ENCODE measurements at regions not wholly inside any gene's neighbourhood (a gene's known extent, or its start where the extent isn't known, plus 50 kb on each side); places are given as distances from the start of the nearest gene placed in this dataset.

- no peak for TF ChIP-seq CTCF (IDR thresholded peaks at IDR 0.05; ENCODE audit: insufficient read depth, low read length, missing control alignments)
- ChIA-PET CTCF (no interaction called here), POLR2A (no interaction called here)
- no peak for DNase-seq (ENCODE audit: low read depth, low spot score)
- H3K4me3 ChIP-seq (ENCODE audit: low read depth, low read length) = no peak overlapping the region
Observed at GRCh38 chr14:43900173-43900655, 606.9 kb downstream of the FSCB start.

DNA sequence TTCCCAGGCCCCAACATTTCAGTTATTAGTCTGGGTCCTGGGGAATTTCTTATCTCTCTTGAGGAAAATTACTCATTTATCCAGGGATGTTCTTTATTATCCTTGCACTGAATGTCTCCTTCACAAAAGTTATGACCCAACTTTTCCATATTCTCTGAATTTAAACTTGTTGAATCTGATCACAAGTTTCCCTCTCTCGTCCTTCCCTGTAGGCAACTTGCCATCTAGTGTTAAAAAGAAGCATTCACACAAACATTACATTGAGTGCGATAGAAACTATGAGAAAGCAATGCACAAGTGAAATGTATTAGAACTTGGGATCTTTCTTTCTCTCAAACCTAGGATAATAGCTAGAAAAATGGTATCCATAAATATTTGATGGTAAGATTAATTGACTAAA, 608.4 kb downstream of the FSCB start:
- TF ChIP-seq CTCF (IDR thresholded peaks at IDR 0.05; ENCODE audit: insufficient read depth, low read length, missing control alignments) = no peak
- H3K4me3 ChIP-seq (ENCODE audit: low read depth, low read length) = no peak overlapping the region
- POLR2A ChIA-PET = no interaction called here
- DNase-seq (ENCODE audit: low read depth, low spot score) = no peak
- CTCF ChIA-PET = no interaction called here

- no peak for TF ChIP-seq CTCF (IDR thresholded peaks at IDR 0.05; ENCODE audit: insufficient read depth, low read length, missing control alignments)
- DNase-seq (ENCODE audit: low read depth, low spot score) = no peak
- ChIA-PET CTCF (no interaction called here), POLR2A (no interaction called here)
- H3K4me3 ChIP-seq (ENCODE audit: low read depth, low read length) = no peak overlapping the region
Observed at GRCh38 chr14:43896044-43896443, 611.0 kb downstream of the FSCB start.

DNA sequence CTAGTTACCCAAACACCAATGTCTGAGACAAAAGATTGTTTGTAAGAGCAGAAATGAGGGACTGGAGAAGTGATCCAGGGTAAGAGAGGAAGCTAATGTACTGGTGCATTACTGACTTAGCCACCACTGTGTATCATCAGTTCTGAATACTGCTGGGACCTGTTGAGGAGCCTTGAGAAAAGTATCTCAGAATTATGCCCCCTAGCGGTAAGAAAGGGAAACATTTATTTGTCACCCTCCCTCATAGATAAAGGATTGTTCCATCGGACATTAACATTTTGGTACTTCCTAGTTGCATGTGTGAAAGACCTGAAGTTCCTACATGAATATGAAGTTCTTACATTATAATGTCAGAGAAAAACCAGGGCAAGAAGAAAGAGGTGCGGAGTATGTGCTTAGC, 612.5 kb downstream of the FSCB start:
- no peak overlapping the region for H3K4me3 ChIP-seq (ENCODE audit: low read depth, low read length)
- no peak for TF ChIP-seq CTCF (IDR thresholded peaks at IDR 0.05; ENCODE audit: insufficient read depth, low read length, missing control alignments)
- ChIA-PET CTCF (no interaction called here), POLR2A (no interaction called here)
- DNase-seq (ENCODE audit: low read depth, low spot score) = no peak

DNA sequence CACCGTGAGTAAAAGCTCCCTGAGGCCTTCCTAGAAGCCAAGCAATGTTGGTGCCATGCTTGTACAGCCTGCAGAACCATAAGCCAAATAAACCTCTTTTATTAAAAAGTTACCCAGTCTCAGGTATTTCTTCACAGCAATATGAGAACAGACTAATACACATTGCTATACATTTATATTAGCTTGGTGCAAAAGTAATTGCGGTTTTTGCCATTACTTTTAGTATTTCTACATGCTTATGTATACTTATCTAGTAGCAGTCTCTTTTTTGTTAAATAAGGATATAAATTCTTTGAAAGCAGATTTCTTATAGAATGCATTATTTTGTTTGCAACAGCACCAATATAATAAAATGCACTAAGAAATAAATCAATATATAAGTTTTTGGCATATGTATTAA, 619.6 kb downstream of the FSCB start:
- POLR2A ChIA-PET = no interaction called here
- no peak for TF ChIP-seq CTCF (IDR thresholded peaks at IDR 0.05; ENCODE audit: insufficient read depth, low read length, missing control alignments)
- CTCF ChIA-PET = no interaction called here

GRCh38 chr14:43877351-43877960, 629.6 kb downstream of the FSCB start:
- CTCF ChIA-PET = no interaction called here
- POLR2A ChIA-PET = no interaction called here
- DNase-seq (ENCODE audit: low read depth, low spot score) = no peak
- no peak for TF ChIP-seq CTCF (IDR thresholded peaks at IDR 0.05; ENCODE audit: insufficient read depth, low read length, missing control alignments)
- no peak overlapping the region for H3K4me3 ChIP-seq (ENCODE audit: low read depth, low read length)

More for the DNA sequence above, 619.6 kb downstream of the FSCB start:
- DNase-seq (ENCODE audit: low read depth, low spot score) = no peak
- H3K4me3 ChIP-seq (ENCODE audit: low read depth, low read length) = no peak overlapping the region
